ENCODE measurements at regions not wholly inside any gene's neighbourhood (a gene's known extent, or its start where the extent isn't known, plus 50 kb on each side); places are given as distances from the start of the nearest gene placed in this dataset.

DNA sequence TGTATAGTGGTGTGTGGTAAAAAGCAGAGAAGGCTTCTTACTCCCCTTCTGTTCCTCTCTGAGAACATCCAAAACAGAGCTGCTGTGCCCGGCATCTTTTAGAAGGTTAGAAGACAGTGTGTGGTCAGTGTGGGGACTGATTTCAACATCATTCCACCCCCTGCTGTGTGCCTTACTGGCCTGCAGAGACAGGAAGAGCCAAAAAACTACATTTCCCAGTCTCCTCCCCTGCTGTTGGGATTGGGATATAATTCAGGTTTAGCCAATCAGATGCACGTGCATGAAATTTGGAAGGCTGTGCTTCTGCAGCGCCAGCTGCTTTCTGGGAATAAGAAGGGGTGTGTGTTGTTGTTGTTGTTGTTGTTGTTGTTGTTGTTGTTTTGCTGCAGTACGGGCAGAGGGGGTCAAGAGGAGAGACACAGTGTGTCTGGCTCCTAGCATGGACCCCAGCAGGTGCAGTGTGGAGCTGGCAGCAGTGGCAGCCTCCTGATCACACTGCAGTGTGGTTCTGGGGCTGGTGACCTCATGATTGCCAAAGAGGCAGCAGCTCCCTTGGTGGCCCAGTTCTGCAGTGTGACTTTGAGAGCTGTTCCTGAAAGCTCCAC lies 74.7 kb downstream of the MRPL14 start:
- TF ChIP-seq CSDC2 (CRISPR knock-in tag; IDR thresholded peaks at IDR 0.05), result no peak
- TF ChIP-seq OSR1 (CRISPR knock-in tag; IDR thresholded peaks at IDR 0.05), result no peak
- no peak for TF ChIP-seq ISL1 (CRISPR knock-in tag; IDR thresholded peaks at IDR 0.05)
- no peak for TF ChIP-seq GLIS3 (CRISPR knock-in tag; IDR thresholded peaks at IDR 0.05)
- no peak for TF ChIP-seq ZNF565 (CRISPR knock-in tag; conservative IDR thresholded peaks at IDR 0.05; ENCODE audit: low read depth)
- no peak for TF ChIP-seq SNAI2 (CRISPR knock-in tag; IDR thresholded peaks at IDR 0.05)
- no peak for TF ChIP-seq TOX (CRISPR knock-in tag; IDR thresholded peaks at IDR 0.05; ENCODE audit: borderline replicate concordance)
- no peak for TF ChIP-seq BACH2 (CRISPR knock-in tag; IDR thresholded peaks at IDR 0.05; ENCODE audit: borderline replicate concordance)
- TF ChIP-seq, protein P1, sequence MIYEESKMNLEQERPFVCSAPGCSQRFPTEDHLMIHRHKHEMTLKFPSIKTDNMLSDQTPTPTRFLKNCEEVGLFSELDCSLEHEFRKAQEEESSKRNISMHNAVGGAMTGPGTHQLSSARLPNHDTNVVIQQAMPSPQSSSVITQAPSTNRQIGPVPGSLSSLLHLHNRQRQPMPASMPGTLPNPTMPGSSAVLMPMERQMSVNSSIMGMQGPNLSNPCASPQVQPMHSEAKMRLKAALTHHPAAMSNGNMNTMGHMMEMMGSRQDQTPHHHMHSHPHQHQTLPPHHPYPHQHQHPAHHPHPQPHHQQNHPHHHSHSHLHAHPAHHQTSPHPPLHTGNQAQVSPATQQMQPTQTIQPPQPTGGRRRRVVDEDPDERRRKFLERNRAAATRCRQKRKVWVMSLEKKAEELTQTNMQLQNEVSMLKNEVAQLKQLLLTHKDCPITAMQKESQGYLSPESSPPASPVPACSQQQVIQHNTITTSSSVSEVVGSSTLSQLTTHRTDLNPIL (CRISPR knock-in tag; IDR thresholded peaks at IDR 0.05; ENCODE audit: low read depth), result no peak
- TF ChIP-seq ZC3H10 (CRISPR knock-in tag; IDR thresholded peaks at IDR 0.05), result no peak
- TF ChIP-seq TCF4 (CRISPR knock-in tag; IDR thresholded peaks at IDR 0.05; ENCODE audit: borderline replicate concordance), result no peak
- TF ChIP-seq, protein P2, sequence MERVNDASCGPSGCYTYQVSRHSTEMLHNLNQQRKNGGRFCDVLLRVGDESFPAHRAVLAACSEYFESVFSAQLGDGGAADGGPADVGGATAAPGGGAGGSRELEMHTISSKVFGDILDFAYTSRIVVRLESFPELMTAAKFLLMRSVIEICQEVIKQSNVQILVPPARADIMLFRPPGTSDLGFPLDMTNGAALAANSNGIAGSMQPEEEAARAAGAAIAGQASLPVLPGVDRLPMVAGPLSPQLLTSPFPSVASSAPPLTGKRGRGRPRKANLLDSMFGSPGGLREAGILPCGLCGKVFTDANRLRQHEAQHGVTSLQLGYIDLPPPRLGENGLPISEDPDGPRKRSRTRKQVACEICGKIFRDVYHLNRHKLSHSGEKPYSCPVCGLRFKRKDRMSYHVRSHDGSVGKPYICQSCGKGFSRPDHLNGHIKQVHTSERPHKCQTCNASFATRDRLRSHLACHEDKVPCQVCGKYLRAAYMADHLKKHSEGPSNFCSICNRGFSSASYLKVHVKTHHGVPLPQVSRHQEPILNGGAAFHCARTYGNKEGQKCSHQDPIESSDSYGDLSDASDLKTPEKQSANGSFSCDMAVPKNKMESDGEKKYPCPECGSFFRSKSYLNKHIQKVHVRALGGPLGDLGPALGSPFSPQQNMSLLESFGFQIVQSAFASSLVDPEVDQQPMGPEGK (CRISPR knock-in tag; IDR thresholded peaks at IDR 0.05; ENCODE audit: borderline replicate concordance), result no peak
- ATAC-seq, result peak; percentile 19; the same call in 2 of the 3 replicates

DNA sequence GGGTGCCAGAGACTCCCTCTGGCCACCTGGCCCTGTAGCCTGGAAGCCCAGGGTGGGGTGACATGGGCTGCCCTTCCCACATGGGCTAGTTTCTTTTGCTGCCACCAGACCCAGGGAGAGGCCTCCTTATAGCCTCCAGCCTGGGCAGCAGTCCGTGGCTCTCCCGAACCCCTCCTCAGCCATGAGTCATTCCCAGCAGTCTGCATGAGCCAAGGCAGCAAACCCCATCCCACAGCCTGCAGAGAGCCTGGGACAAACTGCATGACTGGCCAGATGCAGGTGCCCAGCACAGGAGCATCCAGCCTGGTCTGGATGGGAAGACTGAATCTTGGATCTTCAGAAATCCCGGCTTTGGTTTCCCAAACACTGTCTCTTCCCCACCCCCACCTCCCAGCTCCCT lies 75.7 kb downstream of the MRPL14 start:
- ATAC-seq, result peak; percentile 82
- TF ChIP-seq ZFP3 (CRISPR knock-in tag; IDR thresholded peaks at IDR 0.05), result no peak
- TF ChIP-seq, protein P3, sequence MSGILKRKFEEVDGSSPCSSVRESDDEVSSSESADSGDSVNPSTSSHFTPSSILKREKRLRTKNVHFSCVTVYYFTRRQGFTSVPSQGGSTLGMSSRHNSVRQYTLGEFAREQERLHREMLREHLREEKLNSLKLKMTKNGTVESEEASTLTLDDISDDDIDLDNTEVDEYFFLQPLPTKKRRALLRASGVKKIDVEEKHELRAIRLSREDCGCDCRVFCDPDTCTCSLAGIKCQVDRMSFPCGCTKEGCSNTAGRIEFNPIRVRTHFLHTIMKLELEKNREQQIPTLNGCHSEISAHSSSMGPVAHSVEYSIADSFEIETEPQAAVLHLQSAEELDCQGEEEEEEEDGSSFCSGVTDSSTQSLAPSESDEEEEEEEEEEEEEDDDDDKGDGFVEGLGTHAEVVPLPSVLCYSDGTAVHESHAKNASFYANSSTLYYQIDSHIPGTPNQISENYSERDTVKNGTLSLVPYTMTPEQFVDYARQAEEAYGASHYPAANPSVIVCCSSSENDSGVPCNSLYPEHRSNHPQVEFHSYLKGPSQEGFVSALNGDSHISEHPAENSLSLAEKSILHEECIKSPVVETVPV (CRISPR knock-in tag; IDR thresholded peaks at IDR 0.05), result no peak
- no peak for TF ChIP-seq SNAI2 (CRISPR knock-in tag; IDR thresholded peaks at IDR 0.05)
- no peak for TF ChIP-seq CSDC2 (CRISPR knock-in tag; IDR thresholded peaks at IDR 0.05)
- TF ChIP-seq ZNF8 (CRISPR knock-in tag; IDR thresholded peaks at IDR 0.05), result no peak
- TF ChIP-seq ZFP30 (CRISPR knock-in tag; IDR thresholded peaks at IDR 0.05), result no peak
- no peak for TF ChIP-seq TCF4 (CRISPR knock-in tag; IDR thresholded peaks at IDR 0.05; ENCODE audit: borderline replicate concordance)
- TF ChIP-seq ZNF565 (CRISPR knock-in tag; conservative IDR thresholded peaks at IDR 0.05; ENCODE audit: low read depth), result no peak
- TF ChIP-seq ESRRG (CRISPR knock-in tag; IDR thresholded peaks at IDR 0.05), result no peak
- TF ChIP-seq, protein P4, sequence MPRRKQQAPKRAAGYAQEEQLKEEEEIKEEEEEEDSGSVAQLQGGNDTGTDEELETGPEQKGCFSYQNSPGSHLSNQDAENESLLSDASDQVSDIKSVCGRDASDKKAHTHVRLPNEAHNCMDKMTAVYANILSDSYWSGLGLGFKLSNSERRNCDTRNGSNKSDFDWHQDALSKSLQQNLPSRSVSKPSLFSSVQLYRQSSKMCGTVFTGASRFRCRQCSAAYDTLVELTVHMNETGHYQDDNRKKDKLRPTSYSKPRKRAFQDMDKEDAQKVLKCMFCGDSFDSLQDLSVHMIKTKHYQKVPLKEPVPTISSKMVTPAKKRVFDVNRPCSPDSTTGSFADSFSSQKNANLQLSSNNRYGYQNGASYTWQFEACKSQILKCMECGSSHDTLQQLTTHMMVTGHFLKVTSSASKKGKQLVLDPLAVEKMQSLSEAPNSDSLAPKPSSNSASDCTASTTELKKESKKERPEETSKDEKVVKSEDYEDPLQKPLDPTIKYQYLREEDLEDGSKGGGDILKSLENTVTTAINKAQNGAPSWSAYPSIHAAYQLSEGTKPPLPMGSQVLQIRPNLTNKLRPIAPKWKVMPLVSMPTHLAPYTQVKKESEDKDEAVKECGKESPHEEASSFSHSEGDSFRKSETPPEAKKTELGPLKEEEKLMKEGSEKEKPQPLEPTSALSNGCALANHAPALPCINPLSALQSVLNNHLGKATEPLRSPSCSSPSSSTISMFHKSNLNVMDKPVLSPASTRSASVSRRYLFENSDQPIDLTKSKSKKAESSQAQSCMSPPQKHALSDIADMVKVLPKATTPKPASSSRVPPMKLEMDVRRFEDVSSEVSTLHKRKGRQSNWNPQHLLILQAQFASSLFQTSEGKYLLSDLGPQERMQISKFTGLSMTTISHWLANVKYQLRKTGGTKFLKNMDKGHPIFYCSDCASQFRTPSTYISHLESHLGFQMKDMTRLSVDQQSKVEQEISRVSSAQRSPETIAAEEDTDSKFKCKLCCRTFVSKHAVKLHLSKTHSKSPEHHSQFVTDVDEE (CRISPR knock-in tag; IDR thresholded peaks at IDR 0.05), result no peak
- TF ChIP-seq ARNTL (CRISPR knock-in tag; IDR thresholded peaks at IDR 0.05; ENCODE audit: borderline replicate concordance, low read depth), result no peak
- TF ChIP-seq ZNF70 (CRISPR knock-in tag; IDR thresholded peaks at IDR 0.05), result no peak
- no peak for TF ChIP-seq ISL1 (CRISPR knock-in tag; IDR thresholded peaks at IDR 0.05)
- TF ChIP-seq TOX (CRISPR knock-in tag; IDR thresholded peaks at IDR 0.05; ENCODE audit: borderline replicate concordance), result no peak

DNA sequence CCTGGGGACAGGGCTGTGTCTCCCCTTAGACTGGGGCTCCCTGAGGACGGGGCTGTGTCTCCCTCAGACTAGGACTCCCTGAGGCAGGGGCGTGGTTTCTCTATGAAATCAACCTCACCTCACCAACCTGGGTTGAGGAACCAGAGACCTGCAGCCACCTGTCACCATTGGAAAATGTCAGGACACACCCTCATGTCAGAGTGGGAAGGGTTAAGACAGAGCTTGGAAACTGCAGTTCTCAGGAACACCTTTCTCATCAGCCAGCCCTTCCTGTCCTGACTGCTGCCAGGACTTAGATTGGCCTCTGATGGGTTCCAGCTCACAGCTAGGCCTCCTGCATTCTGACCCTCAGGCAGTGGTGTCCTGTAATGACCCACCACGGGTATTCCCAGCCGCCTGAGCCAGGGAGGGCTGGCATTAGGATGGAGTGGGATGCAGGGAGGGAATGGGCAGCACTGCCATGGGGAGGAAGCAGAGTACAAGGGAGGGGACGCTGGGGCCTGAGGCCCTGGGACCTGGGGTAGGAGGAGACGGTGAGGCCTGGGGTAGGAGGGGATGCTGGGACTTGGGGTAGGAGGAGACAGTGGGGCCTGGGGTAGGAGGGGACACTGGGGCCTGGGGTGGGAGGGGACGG lies 76.3 kb downstream of the MRPL14 start:
- TF ChIP-seq, protein P5, sequence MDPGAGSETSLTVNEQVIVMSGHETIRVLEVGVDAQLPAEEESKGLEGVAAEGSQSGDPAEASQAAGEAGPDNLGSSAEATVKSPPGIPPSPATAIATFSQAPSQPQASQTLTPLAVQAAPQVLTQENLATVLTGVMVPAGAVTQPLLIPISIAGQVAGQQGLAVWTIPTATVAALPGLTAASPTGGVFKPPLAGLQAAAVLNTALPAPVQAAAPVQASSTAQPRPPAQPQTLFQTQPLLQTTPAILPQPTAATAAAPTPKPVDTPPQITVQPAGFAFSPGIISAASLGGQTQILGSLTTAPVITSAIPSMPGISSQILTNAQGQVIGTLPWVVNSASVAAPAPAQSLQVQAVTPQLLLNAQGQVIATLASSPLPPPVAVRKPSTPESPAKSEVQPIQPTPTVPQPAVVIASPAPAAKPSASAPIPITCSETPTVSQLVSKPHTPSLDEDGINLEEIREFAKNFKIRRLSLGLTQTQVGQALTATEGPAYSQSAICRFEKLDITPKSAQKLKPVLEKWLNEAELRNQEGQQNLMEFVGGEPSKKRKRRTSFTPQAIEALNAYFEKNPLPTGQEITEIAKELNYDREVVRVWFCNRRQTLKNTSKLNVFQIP (CRISPR knock-in tag; IDR thresholded peaks at IDR 0.05; ENCODE audit: borderline replicate concordance, low read depth), result no peak
- TF ChIP-seq, protein P4 (CRISPR knock-in tag; IDR thresholded peaks at IDR 0.05), result peak; percentile 17; the same call in 1 of the 2 replicates
- ATAC-seq, result peak; percentile 41
